HG02870 (cell line): ENCODE measurements at regions not wholly inside any gene's neighbourhood (a gene's known extent, or its start where the extent isn't known, plus 50 kb on each side); places are given as distances from the start of the nearest gene placed in this dataset.
"Not testable (repeated sequence)": the region's sequence is repeated elsewhere in the genome, so short reads cannot be mapped to it uniquely, and the experiment has no call there.

ENCODE experiments used
- ATAC-seq: cut with Tn5 transposase; IDR thresholded peaks from one replicate; pipeline ENCODE4 v1.9.1; 2021; ENCODE audit warnings: mild to moderate bottlenecking, moderate library complexity; ENCODE audit not compliant: unreplicated experiment

DNA sequence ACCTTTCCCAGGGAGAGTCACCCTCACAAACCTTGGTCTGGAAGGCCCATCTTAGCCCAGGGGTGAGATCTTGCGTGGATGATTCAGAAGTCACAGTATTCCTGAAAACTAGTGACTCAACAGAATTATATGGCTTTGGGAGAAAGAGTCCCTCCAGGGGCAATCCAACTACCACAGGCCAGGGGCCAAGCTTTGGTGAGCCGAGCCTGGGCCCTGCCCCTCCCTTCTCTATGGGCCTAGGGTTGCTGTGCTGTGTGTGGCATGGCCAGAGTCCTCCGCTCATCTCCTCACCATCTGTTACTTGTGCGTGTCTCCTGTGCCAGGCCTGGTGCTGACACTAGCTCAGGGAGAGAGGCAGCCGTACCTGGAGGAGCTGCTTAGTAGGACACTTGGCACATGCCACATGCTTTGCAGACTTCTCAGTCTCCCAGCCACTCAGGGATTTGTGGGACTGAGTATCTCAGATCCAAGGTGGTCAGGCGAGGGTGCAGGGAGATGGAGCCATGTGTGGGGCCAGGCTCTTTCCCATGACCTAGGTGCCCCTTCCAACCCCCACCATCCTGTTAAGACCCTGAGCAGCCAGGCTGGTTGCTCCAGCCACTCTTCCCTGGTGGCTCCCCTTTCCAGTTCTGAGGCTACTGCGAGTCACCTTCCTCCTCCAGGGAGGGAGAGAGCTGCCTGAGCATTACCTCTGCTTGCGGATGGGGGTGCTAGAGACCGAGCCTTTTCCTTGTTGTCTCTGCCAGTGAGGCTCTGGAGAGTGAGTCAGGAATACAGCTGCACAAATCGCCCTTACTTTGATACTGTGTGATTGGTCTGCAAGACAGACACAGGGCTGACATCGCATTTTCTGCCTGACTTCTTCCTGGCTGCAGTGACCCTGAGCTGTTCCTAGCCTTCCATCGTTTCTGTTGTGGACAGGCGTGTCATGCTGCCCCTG lies 94.1 kb downstream of the SLC25A47 start:
- ATAC-seq = no peak

DNA sequence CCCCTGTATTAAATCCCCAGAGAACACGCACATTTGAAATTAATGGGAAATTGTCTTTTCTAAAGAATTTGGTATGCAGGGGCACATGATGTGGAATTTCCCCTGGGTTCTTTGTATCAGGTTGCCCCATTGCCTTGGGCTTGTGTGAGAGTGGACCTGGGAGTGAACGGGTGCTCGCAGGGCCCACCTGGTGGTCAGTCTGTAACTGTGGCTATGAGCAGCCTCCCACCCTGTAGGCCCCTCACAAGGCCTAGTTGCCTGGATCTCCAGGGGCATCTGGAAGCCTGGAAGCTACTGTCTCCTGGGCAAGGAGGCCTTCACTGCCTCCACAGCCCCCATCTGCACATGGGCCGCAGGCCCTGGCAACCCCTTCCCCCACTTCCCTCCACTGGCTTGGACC lies 96.7 kb downstream of the SLC25A47 start:
- no peak for ATAC-seq

DNA sequence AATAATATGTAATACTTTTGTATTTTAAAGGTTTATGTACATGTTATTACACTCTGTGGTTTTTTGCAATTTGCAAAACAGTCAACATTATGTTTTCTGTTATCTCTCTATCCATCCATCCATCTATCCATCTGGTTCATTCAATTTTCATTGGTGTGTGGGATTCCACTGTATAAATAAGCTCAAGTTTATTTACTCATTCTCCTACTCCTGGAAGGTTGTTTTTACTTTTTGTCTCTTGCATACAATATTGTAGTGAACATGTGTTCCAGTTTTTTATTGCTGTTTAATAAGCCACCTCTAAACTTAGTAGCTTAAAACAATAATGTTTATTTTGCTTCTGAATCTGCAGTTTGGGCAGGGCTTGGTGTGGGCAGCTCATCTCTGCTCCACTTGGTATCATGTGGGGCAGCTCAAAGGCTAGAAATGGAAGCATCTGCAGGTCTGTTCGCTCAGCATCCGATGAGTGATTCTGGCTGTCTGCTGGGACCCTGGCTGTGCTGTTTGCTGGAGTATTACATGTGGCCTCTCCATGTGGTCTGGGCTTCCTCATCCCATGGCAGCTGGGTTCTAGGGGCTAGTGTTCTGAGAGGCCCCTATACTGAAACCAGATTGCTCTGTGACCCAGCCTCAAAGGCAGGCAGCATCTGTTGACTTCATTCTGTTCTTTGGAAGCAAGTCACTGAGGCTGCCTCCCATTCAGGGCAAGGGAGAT lies 98.8 kb downstream of the SLC25A47 start:
- no peak for ATAC-seq

DNA sequence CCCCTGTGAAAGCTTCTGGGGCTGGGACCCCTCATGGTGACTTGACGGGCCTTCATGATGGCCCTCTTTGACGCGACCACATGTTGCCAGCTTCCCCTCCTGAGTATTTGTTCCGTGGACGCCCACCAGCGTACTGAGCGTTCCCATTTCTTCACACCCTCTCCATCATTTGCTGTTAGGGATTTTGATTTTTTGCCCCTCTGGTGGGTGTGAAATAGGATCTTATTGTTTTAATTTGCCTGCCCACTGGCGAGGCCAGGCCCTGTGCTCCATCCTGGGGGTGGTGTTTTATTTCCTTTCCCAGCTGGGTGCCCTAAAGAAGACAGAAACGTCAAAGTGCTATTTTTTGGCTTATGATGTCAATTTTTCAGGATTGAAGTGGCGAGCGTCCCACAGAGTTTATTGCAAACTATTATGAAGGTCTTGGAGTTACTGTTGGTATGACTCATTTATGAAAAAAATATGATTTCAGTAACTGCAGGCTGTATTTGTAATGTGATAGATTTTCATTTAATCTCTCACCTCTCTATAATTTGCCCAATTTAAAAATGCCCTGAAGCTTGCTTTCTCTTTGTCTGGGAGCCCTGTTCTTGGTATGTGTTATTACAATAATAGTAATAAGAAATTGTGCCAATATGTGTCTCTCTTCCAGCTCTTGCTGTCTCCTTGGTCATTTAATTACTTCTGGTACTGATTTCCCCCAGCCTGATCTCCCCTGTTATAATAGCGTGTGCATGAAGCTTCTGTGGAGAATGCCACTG lies 99.6 kb downstream of the SLC25A47 start:
- no peak for ATAC-seq

DNA sequence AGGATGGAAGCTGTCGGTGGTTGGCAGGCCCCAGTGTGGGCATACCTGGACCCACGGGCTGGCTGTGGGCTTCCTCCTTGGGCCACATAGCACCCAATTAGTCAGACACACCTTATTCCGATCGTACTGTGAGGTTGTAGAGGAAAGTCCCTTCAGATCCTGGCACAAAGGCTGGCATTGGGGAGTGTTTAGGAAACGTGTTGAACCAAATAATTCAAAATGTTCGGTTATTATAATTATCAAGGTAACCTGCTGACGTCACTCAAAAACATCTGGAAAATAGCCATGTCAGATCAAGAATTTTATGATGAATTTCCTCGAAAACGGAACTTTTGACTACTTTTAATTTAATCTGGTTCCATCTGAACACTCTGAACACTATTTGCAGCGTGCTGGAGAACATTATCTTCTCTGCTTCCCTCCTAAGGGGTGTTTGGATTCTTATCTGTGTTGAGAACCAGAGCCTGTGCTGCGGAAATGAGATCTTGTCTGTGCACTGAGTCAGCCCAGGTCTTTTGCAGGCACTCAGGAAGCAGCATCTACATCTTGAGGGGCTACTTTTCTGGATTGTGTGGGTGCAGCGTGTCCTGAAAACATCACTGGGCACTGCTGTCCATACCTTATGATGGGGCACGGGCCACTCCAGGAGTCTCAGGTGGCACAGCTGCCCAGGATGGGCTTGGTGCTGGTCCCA lies 100.3 kb downstream of the SLC25A47 start:
- ATAC-seq = no peak

DNA sequence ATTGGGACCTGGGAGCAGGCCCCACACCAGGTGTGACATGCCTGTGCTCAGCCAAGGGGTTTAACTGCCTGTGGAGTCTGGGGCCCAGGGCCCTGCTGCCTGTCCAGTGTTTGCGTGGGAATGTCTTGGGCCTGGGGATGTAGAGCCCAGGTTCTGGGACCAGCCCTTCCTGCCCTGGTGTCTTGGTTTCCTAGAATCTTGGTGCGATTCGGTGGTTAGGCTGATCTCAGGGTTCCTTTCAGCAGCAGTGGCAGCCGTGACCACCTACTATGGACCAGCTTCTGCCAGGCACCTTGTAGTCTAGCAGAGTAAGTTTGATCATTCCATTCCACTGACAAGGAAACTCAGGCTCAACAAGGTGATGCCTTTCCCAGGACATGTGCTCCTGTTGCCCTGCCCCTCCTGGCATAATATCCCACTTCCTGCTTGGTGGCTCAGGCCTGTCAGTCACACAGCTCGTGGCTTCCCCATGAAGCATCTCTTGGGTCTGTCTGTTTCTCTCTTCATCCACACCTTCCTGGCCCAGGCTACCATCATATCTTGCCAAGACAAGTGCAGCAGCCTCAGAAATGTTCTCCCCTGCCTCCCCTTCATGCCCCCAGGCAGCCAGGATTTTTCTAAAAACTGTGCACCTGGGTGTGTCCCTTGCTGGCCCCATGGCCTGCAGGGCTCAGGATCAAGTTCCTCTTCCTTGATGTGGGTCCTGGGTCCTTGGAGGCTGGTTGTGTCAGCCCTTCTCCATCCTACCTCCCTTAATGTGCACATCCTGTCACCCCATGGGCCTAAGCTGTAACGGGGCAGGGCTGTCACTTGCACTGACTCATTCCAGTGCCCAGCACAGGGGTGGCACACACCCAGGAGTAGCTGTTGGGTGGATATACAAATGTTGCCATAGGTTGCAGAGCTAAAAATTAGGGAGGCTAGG lies 101.6 kb downstream of the SLC25A47 start:
- ATAC-seq = no peak

DNA sequence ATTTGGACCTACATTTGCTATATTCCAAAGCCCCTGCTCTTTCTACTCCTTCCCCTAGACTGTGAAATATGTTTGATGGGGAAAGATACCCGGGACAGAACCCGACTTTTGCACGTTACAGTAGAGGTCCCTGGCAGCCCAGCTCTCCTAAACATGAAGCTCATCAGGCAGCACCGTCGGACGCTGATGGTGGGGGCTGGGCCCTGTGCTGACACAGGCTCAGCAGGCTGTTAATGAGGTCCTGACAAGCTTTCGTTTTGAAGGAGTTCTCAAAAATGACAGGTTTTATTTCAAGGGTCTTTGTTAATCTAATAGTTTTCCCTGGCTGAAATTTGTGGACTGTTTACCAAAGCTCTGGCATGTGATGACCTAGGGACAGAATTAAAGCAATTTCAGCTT lies 102.3 kb downstream of the SLC25A47 start:
- no peak for ATAC-seq

DNA sequence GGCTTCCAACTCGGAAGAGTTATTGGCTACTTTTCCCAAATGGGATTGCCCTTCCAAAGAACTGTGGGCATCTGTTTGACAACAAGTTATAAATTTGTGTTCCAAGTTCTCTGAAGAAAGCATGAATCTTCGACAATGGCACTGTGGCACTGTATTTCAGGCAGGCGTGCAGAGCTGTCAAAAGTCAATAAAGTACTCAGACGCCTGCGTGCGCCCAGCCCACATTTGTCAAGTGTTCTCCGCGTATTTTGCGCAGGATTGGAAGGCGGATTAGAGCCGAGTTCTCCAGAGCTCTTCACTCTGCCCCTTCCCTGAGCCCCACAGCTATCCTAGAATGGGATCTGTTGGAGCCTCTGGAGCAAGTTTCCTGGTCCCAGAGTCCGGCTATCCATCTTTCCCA lies 103.2 kb downstream of the SLC25A47 start:
- no peak for ATAC-seq

DNA sequence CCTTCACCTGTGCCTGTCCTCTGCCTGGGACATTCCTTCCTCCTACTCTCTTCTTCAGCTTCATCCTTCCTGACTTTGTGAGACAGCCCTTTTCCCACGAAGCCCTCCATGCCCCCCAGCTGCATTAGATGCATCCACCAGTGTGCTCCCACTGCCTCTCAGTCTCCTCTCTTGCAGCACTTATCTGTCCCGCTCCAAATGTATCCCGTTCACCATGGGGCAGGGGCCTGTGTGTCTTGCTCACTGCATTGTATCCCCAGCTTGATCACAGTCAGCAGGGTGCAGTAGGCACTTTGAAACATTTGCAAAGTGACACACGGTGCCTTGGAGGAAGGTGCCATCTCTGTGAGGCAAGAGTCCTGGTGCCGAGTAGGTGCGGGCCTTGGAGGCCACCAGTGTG lies 104.0 kb downstream of the SLC25A47 start:
- ATAC-seq = no peak

DNA sequence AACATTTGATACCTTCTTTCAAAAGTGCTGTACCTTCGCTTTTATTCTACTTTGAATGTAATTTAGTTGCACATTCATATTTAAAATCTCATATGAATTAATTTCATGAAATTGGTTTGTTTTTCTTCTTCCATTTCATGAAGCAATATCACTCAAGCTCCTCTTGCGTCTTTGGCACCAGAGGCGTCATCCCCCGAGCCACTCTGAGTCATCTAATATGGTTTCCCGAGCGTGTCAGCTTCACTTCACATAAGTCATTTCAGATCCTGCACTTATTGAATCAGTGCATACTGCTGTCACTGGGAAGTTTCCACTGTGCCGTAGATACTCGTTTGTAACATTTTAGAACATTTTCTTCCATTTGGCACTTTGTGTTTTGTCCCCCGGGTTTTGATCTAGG lies 105.6 kb downstream of the SLC25A47 start:
- ATAC-seq = no peak

DNA sequence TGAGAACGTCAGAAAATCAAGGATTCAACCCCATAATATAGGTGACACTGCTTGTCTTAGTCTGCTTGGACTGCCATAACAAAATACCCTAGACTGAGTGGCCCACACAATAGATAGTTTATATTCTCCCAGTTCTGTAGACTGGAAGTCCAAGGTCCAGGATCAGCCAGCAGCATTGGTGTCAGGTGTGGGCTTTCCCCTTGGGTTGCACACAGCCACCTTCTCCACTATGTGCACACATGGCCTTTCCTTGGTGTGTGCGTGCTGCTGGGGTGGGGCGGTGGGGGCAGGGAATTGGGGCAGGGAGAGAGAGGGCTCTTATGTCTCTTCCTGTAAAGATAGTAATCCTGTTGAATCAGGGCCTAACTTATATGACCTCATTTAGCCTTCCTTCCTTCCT lies 106.4 kb downstream of the SLC25A47 start:
- no peak for ATAC-seq

DNA sequence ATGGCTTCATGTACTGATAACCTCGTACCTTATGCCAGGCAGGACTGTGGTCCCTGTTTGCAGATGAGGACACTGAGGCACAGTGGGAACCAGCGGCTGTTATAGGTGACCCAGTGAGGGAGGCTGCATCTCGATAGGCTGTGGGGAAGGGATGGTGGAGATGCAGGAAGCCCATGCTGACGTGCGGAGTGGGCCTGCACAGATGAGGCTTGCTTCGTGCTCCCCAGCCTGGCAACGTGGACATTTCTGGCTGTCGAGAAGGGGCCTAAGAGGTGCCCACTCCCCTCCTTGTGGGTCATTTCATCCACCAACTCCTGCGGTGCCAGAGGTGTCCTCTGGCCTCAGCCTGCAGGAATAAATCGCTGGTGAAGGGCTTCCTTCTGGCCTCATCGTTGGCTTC lies 107.4 kb downstream of the SLC25A47 start:
- no peak for ATAC-seq

DNA sequence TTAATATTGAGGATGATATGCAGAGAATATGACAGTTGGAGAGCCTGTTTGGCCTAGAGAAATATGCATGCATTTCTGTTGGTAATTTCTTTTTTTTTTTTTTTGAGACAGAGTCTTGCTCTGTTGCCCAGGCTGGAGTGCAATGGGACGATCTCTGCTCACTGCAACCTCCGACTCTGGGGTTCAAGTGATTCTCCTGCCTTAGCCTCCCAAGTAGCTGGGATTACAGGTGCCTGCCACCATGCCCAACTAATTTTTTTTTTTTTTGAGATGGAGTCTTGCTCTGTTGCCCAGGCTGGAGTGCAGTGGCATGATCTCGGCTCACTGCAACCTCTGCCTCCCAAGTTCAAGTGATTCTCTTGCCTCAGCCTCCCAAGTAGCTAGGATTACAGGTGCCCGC lies 108.3 kb downstream of the SLC25A47 start:
- ATAC-seq = not testable (repeated sequence)

DNA sequence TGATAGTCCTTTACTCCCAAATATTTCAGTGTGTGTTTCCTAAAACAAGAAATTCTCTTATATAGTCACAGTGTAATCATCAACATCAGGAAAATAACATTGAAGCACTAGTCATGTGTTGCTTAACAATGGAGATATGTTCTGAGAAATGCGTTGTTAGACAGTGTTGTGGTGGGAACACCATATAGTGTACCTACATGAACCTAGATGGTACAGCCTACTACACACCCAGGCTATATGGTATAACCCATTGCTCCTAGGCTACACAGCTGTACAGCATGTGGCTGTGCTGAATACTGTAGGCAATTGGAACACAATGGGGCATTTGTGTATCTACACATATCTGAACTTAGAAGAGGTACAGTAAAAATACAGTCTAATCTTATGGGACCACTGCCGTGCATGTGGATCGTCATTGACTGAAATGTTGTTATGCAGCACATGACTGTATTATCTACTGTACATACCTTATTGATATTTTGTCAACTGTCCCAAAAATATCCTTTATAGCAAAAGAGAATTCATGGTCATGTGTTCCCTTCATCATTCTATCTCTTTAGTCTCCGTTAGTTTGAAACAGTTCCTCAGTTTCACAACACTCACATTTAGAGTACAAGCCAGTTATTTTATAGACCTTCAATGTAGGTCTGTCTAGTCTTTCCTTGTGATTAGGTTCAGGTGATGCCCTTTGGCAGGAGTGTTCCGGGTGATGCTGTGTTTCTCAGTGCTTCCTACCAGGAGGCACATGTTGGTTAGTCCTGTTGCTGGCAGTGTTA lies 109.7 kb downstream of the SLC25A47 start:
- ATAC-seq = no peak

DNA sequence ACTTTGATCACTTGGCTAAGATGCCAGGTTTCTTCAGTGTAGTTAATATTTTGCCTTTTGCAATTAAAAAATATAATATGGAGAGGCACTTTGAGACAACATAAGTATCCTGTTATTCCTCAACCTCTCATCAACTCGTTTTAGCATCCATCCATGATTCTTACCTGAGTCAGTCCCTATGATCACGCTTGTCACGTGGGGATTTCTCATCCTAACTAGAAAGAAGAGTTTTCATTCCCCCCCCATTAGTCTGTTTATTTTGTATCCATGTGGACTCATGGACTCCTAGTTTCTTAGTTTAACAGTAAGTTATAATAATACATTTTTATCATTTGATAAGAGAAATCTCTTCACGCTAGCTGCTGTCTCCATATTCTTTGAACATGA lies 110.3 kb downstream of the SLC25A47 start:
- ATAC-seq = no peak

DNA sequence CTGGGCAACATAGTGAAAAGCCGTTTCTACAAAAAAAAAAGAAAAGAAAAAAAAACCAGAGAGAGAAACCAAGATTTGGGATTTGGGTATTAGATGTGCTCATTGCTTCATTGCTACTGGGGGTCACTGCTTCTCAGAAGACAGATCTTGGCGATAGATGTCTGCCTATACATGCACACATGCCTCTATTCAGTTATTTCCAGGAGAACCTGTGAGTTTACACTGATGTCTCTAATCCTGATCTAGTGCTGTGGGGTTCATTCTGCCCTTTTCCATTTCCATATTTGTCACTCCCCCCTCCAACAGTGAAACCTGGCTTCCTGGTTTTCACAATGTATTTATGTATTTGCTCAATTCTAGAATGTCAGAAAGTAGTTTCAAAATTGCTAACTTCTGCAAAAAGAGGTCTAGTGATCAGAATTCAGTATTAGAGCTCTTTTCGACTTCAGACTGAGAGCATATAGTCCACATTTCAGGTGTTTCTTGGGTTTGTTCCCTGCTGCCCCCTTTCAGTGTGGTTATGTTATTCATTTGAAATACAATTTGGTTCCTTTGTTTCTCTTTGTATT lies 111.0 kb downstream of the SLC25A47 start:
- no peak for ATAC-seq

DNA sequence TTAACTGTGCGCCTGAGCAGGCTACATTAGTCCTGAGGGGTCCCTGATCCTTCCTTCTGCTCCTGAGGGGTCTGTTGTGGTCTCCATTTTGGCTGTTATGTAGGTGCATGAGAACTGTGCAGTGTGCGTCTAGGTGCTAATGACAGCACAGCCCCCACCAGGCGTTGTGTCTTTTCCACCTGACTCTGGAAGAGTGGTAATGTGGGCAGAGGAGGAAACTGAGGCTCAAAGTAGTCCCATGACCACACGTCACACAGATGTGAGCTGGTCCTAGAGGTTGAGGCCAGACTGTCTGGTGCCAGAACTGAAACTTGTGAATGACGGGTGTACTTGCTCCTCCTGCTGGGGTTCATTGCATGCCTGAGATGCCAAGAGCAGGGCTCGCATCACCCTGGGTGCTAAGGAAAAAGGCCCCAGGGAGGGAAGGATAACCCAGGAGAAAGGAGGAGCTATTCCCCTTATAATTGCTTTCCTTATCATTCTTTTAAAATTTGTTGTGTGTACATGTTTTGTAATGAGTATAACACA lies 111.8 kb downstream of the SLC25A47 start:
- no peak for ATAC-seq

DNA sequence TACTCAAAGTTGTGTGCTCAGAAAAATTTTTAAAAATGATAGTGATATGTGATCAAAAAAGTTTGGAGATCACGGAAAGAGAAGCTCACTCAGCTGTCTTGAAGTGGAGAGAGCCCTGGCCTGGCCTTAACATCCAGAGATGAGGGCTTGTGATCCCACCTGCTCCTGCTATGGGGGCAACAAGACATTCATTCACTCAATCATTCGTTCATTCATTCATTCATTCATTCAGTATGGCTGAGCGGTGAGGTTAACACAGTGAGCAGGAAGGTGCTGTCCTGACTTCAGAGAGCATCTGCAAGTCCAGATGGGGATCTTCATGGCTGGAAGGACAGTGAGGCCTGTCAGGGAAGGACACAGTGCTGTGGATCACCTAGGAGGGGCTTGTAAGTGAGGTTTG lies 112.3 kb downstream of the SLC25A47 start:
- no peak for ATAC-seq
